ENCODE measurements at regions not wholly inside any gene's neighbourhood (a gene's known extent, or its start where the extent isn't known, plus 50 kb on each side); places are given as distances from the start of the nearest gene placed in this dataset.

DNA sequence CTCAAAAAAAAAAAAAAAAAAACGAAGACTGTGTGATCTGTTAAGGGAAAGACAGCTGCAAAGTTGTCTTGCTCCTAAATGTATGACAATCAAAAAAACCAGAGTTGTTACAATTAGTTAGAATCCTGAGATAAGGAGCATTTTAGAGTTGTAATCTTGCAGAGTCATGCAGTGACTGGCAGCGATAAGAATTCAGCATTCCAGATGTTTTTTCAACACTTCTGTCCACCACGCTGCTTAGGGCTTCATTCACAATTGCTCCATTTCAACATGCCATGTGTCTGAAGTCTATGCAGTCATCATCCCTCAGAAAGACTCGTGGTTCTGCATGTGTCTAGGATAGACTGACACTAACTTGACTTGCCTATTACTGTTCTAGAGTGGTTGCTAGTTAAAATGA lies 102.4 kb upstream of the BACE2 start:
- Histone ChIP-seq H3K79me2 (ENCODE audit: insufficient read depth, low read length) (no peaks in the 10 kb centered on the region), H3K36me3 (ENCODE audit: insufficient read depth, low read length) (no peaks in the 10 kb centered on the region), H3K9me3 (ENCODE audit: insufficient read depth, low read depth, low read length) (peaks cover 6% of the 10 kb centered on the region), H3K4me3 (ENCODE audit: insufficient read depth, low read depth, low read length) (no peak overlapping the region), H3K27ac (ENCODE audit: low read depth, low read length) (no peak overlapping the region), H3K4me2 (ENCODE audit: low read length) (no peak overlapping the region), H3K9ac (ENCODE audit: low read length) (no peak overlapping the region), H4K20me1 (ENCODE audit: insufficient read depth, low read length) (no peaks in the 10 kb centered on the region), H3K4me1 (ENCODE audit: insufficient read depth, low read length) (no peaks in the 10 kb centered on the region), H2AFZ (ENCODE audit: low read depth, low read length) (no peak overlapping the region), H3K27me3 (ENCODE audit: insufficient read depth, low read length) (peaks cover 12% of the 10 kb centered on the region)
- Mint-ChIP-seq H3K27ac (ENCODE audit: unreplicated experiment) (no peak overlapping the region), H3K9me3 (ENCODE audit: unreplicated experiment) (peaks cover 6% of the 10 kb centered on the region), H3K27me3 (ENCODE audit: low read depth, unreplicated experiment) (peaks cover 2% of the 10 kb centered on the region), H3K36me3 (ENCODE audit: low read depth, unreplicated experiment) (no peaks in the 10 kb centered on the region), H3K4me1 (ENCODE audit: low read depth, unreplicated experiment) (peaks cover 2% of the 10 kb centered on the region), H3K4me3 (ENCODE audit: unreplicated experiment) (no peak overlapping the region)
- no peak for TF ChIP-seq EZH2 (IDR thresholded peaks at IDR 0.05; ENCODE audit: insufficient read depth, low read length)
- TF ChIP-seq, protein P1, sequence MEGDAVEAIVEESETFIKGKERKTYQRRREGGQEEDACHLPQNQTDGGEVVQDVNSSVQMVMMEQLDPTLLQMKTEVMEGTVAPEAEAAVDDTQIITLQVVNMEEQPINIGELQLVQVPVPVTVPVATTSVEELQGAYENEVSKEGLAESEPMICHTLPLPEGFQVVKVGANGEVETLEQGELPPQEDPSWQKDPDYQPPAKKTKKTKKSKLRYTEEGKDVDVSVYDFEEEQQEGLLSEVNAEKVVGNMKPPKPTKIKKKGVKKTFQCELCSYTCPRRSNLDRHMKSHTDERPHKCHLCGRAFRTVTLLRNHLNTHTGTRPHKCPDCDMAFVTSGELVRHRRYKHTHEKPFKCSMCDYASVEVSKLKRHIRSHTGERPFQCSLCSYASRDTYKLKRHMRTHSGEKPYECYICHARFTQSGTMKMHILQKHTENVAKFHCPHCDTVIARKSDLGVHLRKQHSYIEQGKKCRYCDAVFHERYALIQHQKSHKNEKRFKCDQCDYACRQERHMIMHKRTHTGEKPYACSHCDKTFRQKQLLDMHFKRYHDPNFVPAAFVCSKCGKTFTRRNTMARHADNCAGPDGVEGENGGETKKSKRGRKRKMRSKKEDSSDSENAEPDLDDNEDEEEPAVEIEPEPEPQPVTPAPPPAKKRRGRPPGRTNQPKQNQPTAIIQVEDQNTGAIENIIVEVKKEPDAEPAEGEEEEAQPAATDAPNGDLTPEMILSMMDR (IDR thresholded peaks at IDR 0.05; ENCODE audit: insufficient read depth, low read depth, low read length): no peak
- DNase-seq (ENCODE audit: low read depth): peak; percentile 19
- no peak for FAIRE-seq

DNA sequence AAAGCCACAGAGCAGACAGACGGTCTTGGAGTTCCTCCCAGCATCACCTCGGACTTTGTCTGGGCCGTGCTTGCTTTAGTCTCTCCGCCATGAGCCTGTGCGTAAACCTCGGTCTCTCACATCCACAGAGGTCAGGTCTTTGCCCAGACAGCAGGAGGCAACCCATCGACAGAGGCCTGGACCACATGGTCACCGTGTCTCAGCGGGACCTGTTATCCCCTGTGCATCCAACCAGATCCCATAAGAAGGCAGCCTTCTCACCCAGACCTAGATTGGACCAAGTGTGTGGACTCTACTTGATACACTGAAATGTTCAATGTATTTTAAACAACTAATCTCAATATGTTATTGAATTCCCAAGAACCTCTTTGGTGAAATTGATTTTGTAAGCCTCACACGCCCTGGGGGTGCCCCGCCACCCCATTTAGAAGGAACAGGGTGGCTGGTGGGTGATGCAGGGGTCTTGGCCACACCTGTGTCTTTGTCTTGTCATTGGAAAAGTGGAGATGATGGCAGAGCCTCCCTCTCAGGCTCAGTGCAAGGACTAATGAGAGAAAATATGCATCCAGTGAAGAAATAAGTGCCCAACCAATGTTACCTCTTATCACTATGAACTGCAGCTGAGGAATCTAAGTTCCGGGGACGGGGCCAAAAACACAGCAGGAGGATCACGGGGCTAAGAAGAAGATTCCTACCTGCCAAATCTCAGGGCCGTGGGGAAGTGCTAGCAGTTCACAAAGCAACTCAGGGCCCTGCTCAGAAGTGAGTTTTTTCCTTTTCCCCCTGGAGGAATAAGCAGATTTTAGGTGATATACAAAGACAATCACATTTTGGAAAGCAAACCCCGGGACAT lies 101.6 kb upstream of the BACE2 start:
- Histone ChIP-seq H4K20me1 (ENCODE audit: insufficient read depth, low read length) (no peaks in the 10 kb centered on the region), H3K79me2 (ENCODE audit: insufficient read depth, low read length) (no peaks in the 10 kb centered on the region), H3K27me3 (ENCODE audit: insufficient read depth, low read length) (peaks cover 12% of the 10 kb centered on the region), H2AFZ (ENCODE audit: low read depth, low read length) (no peak overlapping the region), H3K4me3 (ENCODE audit: insufficient read depth, low read depth, low read length) (no peak overlapping the region), H3K36me3 (ENCODE audit: insufficient read depth, low read length) (no peaks in the 10 kb centered on the region), H3K4me1 (ENCODE audit: insufficient read depth, low read length) (no peaks in the 10 kb centered on the region), H3K9me3 (ENCODE audit: insufficient read depth, low read depth, low read length) (peaks cover 6% of the 10 kb centered on the region), H3K27ac (ENCODE audit: low read depth, low read length) (no peak overlapping the region), H3K4me2 (ENCODE audit: low read length) (no peak overlapping the region), H3K9ac (ENCODE audit: low read length) (no peak overlapping the region)
- peaks cover 3% of the 10 kb centered on the region for H3K9me3 Mint-ChIP-seq (ENCODE audit: unreplicated experiment)
- TF ChIP-seq EZH2 (IDR thresholded peaks at IDR 0.05; ENCODE audit: insufficient read depth, low read length): no peak
- TF ChIP-seq, protein P1 (IDR thresholded peaks at IDR 0.05; ENCODE audit: insufficient read depth, low read depth, low read length): no peak
- H3K36me3 Mint-ChIP-seq (ENCODE audit: low read depth, unreplicated experiment): no peaks in the 10 kb centered on the region
- DNase-seq (ENCODE audit: low read depth) (peak; percentile 7), FAIRE-seq (no peak)
- peaks cover 2% of the 10 kb centered on the region for H3K27me3 Mint-ChIP-seq (ENCODE audit: low read depth, unreplicated experiment)
- H3K4me3 Mint-ChIP-seq (ENCODE audit: unreplicated experiment): no peak overlapping the region
- H3K4me1 Mint-ChIP-seq (ENCODE audit: low read depth, unreplicated experiment): peaks cover 2% of the 10 kb centered on the region
- no peak overlapping the region for H3K27ac Mint-ChIP-seq (ENCODE audit: unreplicated experiment)

DNA sequence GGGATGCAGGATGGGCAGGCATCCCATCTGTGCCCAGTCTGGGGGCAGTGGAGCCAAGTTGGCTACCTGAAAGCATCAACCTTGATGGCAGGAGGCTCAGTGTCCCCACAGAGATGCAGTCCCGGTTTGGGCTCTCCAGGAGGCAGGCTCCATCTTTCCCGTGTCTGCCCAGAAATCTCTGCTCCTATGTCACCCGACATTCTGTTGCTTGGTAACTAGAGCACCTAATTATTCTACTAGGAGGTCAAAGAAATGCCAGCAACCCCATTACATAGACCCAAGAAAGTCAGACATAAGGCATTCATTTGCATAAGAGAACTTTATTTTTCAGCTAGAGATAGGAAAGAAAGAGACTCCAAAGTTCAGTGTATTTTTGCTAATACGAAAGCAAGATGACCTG lies 100.3 kb upstream of the BACE2 start:
- no peak overlapping the region for H3K4me3 Mint-ChIP-seq (ENCODE audit: unreplicated experiment)
- Histone ChIP-seq H4K20me1 (ENCODE audit: insufficient read depth, low read length) (no peaks in the 10 kb centered on the region), H3K27me3 (ENCODE audit: insufficient read depth, low read length) (peaks cover 12% of the 10 kb centered on the region), H3K27ac (ENCODE audit: low read depth, low read length) (no peak overlapping the region), H3K4me2 (ENCODE audit: low read length) (no peak overlapping the region), H3K4me3 (ENCODE audit: insufficient read depth, low read depth, low read length) (no peak overlapping the region), H3K79me2 (ENCODE audit: insufficient read depth, low read length) (no peaks in the 10 kb centered on the region), H3K4me1 (ENCODE audit: insufficient read depth, low read length) (no peaks in the 10 kb centered on the region), H3K36me3 (ENCODE audit: insufficient read depth, low read length) (no peaks in the 10 kb centered on the region), H3K9ac (ENCODE audit: low read length) (no peak overlapping the region), H3K9me3 (ENCODE audit: insufficient read depth, low read depth, low read length) (no peaks in the 10 kb centered on the region), H2AFZ (ENCODE audit: low read depth, low read length) (no peak overlapping the region)
- no peak for DNase-seq (ENCODE audit: low read depth)
- H3K36me3 Mint-ChIP-seq (ENCODE audit: low read depth, unreplicated experiment): no peaks in the 10 kb centered on the region
- FAIRE-seq: no peak
- H3K27me3 Mint-ChIP-seq (ENCODE audit: low read depth, unreplicated experiment): peaks cover 2% of the 10 kb centered on the region
- H3K4me1 Mint-ChIP-seq (ENCODE audit: low read depth, unreplicated experiment): peaks cover 2% of the 10 kb centered on the region
- H3K9me3 Mint-ChIP-seq (ENCODE audit: unreplicated experiment): peaks cover 2% of the 10 kb centered on the region
- no peak for TF ChIP-seq EZH2 (IDR thresholded peaks at IDR 0.05; ENCODE audit: insufficient read depth, low read length)
- TF ChIP-seq, protein P1 (IDR thresholded peaks at IDR 0.05; ENCODE audit: insufficient read depth, low read depth, low read length): no peak
- H3K27ac Mint-ChIP-seq (ENCODE audit: unreplicated experiment): no peak overlapping the region

Measured in astrocyte (in vitro differentiated cells and primary cell).